OCI-LY3 (cell line): ENCODE measurements at regions not wholly inside any gene's neighbourhood (a gene's known extent, or its start where the extent isn't known, plus 50 kb on each side); places are given as distances from the start of the nearest gene placed in this dataset.

Source experiments
- EZH2phosphoT487 ChIP-seq: fragments of 200-600 bp; shearing (Covaris generic); IDR thresholded peaks from 2 replicates; pipeline ENCODE4 v1.6.1; 2018; ENCODE audit warnings: antibody characterized with exemption, mixed run types, low read depth
- TF ChIP-seq, protein P1 (sequence below): fragments of 200-600, 300-600 bp; sonication (generic); IDR thresholded peaks from 2 replicates; pipeline ENCODE4 v1.5.1; 2014; ENCODE audit warnings: antibody characterized with exemption, low read length, low read depth

DNA sequence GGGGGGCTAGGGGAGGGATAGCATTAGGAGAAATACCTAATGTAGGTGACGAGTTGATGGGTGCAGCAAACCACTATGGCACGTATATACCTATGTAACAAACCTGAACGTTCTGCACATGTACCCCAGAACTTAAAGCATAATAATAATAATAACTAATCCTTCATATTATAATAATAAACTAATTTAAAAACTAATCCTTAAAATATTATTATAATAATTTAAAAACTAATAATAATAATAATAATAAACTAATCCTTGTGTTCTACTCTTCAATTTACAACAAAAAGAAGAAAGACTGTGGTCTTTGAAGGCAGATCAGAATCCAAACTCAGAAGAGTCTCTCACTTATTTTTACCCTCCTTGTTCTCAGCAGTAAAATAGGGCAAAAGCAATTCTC is 774.9 kb downstream of the CDH8 start:
- TF ChIP-seq, protein P1, sequence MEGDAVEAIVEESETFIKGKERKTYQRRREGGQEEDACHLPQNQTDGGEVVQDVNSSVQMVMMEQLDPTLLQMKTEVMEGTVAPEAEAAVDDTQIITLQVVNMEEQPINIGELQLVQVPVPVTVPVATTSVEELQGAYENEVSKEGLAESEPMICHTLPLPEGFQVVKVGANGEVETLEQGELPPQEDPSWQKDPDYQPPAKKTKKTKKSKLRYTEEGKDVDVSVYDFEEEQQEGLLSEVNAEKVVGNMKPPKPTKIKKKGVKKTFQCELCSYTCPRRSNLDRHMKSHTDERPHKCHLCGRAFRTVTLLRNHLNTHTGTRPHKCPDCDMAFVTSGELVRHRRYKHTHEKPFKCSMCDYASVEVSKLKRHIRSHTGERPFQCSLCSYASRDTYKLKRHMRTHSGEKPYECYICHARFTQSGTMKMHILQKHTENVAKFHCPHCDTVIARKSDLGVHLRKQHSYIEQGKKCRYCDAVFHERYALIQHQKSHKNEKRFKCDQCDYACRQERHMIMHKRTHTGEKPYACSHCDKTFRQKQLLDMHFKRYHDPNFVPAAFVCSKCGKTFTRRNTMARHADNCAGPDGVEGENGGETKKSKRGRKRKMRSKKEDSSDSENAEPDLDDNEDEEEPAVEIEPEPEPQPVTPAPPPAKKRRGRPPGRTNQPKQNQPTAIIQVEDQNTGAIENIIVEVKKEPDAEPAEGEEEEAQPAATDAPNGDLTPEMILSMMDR = no peak
- no peak for TF ChIP-seq EZH2phosphoT487
